CD4-positive, alpha-beta T cell treated with Interleukin-15 for 1 hour (primary cell): ENCODE measurements at regions not wholly inside any gene's neighbourhood (a gene's known extent, or its start where the extent isn't known, plus 50 kb on each side); places are given as distances from the start of the nearest gene placed in this dataset.
A peak's percentile ranks its signal among the peaks of the same experiment; 100 is the strongest.

ENCODE experiments used
- DNase-seq: peaks from one replicate; pipeline ENCODE4 v3.0.0-alpha.2; 2020

DNA sequence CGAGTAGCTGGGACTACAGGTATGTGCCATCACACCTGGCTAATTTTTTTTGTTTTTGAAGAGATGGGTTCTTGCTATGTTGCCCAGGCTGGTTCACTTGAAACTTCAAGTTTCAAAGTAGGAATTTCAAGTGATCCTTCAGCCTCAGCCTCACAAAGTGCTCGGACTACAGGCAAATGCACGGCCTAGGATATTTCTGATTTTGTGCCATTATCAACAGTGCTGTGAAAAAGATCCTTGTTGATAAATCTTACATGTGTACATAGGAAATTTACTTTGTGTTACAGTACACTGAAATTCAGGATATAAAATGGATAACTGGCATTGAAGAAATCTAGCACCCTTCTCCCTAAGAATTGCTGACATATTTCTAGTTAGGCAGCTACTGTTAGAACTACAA is 184.6 kb upstream of the PRDM1 start:
- no peak for DNase-seq

DNA sequence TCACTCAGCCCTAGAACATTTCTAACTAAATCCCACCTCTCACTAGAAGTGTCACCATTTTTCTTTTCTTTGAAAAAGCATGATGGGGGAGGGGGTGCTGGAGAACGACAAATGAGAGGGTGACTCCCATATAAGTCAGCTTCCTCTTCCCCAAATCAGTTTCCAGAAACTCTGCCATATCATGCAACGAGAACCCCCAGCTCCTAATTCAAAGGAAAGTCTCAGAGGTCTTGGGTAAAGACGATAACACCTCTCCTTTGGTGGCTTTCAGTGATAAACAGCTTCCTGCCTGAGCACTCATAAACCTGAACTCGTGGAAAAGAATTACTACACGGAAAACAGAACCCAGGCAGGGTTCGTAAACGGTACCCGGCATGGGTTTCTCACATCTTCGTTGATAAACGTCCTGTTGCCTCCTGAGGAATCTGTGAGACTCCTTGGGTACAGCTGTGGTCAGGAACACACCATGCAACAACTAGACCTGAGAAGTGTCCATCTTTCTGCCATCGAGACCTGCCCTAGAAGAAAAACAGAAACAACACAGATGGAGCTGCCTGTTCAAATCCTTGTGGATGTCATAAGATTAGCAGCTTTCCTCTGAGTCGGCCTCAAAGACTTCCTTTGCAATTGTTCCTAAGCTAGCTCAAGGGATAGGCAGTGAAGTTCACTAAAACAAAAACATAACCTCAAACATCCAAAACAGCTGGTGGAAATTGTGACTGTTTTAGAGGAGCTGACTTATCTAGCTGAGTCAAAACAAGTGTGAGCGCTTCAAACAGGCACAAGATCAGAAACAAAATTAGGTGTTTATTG is 185.8 kb upstream of the PRDM1 start:
- no peak for DNase-seq

DNA sequence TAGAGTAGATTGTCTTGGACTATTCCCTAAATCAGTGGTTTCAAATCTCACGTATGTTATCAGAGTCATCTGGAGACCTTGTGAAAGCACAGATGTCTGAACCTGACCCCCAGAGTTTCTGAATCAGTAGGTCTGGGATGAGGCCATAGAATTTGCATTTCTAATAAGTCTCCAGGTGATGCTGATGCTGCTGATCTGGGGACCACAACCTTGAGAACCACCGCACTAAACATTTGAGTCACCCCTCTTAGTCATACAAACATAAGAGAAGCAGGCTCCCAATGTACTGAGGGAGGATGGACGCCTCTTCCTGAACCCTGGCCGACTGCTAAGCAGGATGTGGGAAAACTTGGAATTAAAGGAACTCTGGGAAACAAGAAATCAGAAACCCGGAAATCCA is 187.8 kb upstream of the PRDM1 start:
- no peak for DNase-seq

DNA sequence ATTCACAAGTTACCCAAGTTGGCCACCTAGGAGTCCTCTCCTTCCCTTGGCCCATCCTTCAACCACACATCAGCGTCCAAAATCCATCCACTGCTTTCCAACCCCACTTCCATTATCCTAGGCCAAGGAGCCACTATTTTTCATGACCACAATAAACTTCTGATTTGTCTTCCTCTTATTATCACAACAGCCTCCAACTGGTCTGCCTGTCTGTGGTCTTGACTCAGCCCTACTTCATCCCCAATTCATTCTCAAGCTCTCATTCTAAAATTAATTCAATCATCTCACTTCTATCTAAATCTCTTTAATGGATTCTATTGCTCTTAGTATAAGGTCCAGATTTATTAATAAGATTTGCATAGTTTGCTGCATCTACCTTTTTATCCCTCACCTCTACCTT is 189.0 kb upstream of the PRDM1 start:
- no peak for DNase-seq

DNA sequence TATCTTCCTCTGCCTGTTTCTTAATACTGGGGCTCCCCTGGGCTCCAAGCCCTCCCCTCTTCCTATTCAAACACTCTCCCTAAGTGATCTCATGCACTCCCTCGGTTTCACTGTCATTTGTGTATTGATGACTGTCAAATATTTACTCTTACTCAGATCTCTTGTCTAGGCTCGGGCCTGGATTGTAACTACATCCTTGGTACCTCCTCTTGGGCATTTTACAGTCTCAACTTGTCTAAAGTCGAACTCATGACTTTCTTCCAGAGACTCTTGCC is 189.4 kb upstream of the PRDM1 start:
- DNase-seq = no peak

- no peak for DNase-seq
Measured at GRCh38 chr6:105896052-105896820, 189.9 kb upstream of the PRDM1 start.

GRCh38 chr6:105894556-105894955 is 191.6 kb upstream of the PRDM1 start:
- DNase-seq = no peak

DNA sequence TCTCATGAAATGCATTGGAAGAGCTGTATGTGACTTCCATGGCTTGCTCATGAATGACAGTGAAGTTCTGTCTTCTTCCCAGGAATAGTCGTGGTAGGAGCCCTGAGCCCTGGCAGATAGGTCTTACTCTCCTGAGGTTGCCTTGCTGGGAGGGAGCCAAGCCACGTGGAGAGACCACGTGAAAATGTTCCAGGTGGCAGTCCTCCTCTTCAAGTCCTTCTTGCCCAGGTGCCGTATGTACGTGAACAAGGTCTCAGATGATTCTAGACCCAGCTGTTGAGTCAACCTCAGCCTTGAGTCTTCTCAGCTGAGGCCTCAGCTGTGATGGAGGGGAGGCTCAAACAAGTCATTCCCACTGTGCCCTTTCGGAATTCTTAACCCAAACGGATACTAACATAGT is 192.4 kb upstream of the PRDM1 start:
- no peak for DNase-seq

DNA sequence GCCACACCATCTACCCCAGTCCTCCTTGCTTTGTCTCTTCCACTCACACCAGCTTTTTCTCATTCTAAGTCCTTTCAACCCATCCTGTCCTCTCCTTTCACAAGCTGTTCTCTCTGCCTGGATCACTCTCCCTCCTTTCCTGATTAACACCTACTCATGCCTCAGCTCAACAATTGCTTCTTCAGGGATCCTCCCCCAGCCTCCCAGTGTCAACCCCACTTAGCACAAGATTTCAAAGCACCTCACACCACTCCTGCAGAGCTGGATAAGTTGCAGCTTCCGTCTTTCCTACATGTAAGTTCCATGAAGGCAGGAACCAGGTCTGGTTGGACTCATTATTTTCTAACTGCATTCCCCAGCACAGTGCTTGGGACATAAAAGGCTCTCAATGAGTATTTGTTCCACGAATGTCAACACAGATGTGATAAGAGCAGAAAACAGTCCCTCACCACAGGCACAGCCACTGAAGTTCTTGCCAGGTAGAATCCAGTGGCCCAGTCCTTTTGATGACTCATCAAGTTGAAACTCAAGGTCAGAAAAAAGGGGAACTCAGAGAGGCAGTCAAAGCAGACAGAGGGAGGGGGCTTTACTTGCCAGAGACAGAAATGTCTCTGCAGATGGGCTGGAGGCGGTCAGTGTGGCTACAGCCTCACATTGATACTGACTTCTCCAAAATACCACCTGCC is 193.4 kb upstream of the PRDM1 start:
- peak; percentile 32 for DNase-seq

DNA sequence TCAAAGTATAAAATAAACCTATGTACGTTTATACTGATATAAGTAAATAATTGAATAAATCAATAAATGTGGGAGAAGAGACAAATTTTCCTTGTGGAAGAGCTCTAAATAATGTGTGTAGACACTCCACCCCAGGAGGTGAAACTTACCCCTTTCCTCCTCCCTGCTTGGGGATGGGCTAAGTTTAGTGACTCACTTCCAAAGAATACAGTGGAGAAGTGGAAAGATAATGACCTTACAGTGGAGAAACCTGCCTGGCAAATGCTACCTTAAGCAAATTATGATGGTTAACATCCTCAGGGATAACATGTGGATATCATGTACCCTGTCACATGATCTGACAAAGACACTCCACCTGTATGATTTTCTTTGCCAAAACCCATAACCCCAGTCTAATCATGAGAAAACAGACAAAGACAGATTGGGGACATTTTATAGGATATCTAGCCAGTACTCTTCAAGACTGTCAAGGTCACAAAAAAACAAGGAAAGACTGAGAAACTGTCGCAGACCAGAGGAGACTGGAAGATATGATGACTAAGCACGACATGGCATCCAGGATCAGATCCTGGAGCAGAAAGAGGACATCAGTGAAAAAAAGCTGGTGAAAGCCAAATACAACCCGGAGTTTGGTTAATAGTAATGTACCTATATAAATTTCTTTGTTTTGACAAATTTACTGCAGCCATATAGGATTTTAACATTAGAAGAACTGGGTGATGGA is 195.5 kb upstream of the PRDM1 start:
- no peak for DNase-seq

GRCh38 chr6:105889902-105890301 is 196.2 kb upstream of the PRDM1 start:
- DNase-seq = no peak

DNA sequence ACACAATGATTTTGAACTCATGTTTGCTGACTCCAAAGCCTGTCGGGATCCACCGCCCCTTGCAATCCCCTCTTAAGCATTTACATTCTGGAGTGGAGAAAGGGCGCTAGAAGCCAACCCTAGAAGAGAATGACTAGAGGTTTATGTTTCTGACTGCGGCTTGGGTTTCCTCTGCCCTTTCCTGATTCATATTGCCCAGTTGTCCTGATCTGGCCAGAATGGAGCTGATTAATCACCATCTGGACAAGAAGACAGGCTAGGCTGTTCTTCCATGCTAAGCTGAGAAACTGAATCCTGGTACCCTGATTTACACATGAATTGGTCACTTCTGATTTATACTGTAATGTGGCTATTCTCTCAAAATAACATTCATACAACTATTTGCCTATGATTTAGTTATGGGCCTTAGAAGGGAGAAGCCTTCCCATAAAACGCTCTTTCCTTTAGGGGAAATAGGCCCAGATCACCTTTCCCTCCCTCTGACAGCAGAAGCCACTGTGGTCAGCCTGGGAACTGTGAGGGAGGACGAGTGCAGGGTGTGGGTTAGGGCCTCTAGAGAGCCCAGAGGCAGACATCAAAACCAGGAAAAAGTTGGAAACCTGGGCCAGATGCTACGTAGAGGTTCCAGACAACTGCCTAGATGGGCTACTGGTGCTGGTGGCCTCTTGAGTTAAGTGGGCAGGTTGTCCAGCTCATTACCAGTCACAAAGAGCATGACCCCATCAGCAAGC is 199.2 kb upstream of the PRDM1 start:
- DNase-seq = no peak

DNA sequence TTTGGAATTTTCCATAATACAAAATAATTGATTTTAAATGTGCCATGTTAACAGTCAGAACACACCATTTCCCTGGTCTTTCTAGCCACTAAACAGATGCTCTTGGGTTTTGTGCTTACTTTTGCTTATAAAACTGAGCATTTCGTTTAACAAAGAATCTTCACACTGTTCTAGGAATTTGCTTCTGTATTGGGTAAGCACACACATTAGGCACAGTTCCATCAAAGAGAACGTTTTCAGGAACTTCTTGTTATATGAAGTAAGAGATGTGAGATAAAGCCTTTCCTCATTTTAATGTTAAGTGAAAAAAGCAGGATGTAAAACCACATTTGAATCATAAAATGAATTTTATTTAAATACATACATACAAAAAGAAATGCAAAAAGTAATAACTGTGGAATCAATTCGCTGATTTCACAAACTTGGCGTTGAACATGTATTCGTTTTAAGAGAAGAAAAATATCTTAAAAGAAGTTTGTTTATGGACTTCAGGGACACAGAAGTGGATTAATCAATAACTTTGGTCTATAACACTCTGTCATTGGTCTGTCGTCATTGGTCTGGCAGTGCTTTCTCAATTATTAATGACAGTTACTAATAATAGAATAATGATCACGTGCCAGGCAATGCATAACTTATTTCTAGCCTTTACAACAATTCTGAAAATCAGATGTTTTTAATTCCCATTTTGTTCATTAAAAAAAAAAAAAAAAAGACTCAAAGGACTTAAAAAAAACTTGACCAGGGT is 199.9 kb upstream of the PRDM1 start:
- no peak for DNase-seq

- DNase-seq = no peak
Measured at GRCh38 chr6:105884426-105884825, 201.7 kb upstream of the PRDM1 start.

DNA sequence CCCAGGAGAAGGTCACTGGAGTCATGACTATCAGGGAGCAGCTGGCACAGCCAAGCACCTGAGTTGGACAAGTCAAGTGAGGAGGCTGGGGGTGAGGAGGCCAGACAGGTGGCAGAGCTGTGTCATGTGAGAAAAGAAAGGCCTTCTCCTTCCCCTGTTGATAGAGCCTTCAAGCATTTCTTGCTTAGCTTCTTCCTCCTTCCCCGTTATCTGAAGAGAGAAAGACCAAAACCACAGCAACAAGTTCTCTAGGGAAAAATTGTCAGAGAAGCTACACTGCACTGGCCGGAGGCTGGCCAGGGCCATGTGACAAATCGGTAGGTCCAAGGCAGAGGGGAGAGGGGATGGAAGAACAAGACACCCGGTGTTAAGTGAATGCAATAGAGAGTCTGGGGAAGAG is 202.1 kb upstream of the PRDM1 start:
- no peak for DNase-seq

- DNase-seq = no peak
Measured at GRCh38 chr6:105882828-105883227, 203.3 kb upstream of the PRDM1 start.

GRCh38 chr6:105882121-105882803 is 203.9 kb upstream of the PRDM1 start:
- no peak for DNase-seq

- DNase-seq = no peak
Measured at GRCh38 chr6:105881608-105882007, 204.5 kb upstream of the PRDM1 start.

- peak; percentile 73 for DNase-seq
Measured at GRCh38 chr6:105880030-105880492, 206.1 kb upstream of the PRDM1 start.

GRCh38 chr6:105879146-105879545 is 207.0 kb upstream of the PRDM1 start:
- no peak for DNase-seq

DNA sequence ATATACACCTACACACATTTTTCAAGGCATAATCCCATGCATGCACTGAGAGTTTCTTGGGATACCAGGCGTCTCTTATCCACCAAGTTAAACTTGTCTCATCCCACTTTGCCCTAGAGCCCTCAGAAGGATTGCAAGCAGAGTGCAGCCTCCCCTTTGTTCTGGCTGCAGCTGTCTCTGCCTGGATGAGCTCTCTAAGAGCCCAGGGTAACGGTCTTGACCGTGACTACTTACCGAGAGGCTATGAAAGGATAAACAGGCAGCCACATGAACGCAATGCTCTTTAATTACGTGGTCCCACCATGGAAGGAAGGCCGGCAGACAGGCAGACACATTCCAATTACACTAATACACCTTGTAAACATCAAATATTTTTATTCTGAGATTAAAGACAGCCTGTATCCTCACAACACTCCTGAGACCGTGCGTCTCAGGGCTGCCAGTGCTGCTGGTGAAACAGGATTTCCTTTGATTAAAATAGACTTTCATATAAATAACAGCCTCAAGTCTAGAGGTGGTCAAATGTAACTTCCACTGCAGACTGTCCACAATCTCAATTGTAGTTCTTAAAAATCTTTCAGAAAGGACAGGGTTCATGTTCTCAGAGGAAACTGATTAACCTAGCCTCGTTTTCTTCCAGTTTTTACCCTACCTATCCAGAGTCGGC is 210.0 kb upstream of the PRDM1 start:
- DNase-seq = no peak
